ENCODE measurements at regions not wholly inside any gene's neighbourhood (a gene's known extent, or its start where the extent isn't known, plus 50 kb on each side); places are given as distances from the start of the nearest gene placed in this dataset.
A peak's percentile ranks its signal among the peaks of the same experiment; 100 is the strongest.

DNA sequence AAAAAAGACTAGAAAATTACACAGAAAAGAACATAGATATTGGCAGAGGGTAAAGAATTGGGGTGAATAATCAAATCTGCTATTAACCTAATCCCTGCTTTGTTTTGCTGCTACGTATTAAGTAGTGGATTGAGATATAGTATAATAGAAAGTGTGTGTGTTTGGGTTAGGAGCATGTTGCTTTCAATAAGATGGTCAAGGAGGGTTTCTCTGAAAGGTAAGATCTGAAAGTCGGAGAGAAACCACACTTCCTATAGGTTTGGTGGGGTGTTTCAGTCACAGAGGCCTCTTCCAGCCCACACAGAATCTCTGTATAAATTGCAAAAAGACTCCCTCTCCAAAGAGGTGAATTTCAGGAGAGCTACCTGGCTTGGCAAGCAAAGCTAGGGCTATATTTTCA is 345.7 kb upstream of the SATB1 start:
- no peak for DNase-seq

DNA sequence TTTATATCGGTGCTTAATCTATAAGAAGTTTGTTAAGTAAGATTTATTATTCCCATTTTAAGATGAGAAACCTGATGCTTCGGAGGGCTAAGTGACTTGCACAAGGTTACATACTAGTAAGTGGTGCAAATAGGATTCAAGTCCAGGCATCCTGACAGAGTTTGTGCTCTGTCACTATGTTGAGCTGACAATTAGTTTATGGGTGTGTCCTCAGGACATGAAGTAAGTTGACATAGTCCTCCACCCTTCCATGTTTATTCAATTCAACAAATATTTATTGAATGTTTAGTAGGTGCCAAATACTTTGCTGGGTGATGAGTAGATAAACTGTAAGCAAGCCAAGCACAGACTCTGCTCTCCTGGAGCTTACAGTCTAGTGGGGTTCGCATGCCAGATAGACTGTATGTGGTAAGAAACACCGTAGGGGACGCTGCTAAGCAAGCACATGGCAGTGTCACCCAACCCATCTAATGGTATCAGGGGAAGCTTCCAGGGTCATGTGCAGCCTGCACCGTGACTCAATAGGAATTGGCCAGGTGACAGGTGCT is 342.7 kb upstream of the SATB1 start:
- no peak for DNase-seq

DNA sequence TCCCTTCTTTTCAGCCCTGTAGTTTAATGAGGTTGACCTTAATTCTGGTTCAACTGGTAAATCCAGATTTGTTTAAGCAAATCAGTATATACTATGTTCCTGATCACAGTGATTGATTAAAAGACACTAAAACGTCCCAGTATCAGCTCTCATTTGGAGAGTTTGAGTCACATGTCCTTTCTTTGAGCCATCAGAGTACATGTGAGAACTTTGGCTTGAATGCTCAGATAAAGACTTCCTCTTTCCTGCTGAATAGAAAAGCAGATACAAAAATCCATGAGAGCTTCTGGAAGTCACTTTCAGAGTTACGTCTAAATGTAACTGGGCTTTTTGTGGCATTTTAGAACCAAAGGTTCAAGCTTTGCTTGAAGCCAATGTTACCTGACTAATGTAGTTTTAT is 341.8 kb upstream of the SATB1 start:
- peak; percentile 47 to 50 for DNase-seq

DNA sequence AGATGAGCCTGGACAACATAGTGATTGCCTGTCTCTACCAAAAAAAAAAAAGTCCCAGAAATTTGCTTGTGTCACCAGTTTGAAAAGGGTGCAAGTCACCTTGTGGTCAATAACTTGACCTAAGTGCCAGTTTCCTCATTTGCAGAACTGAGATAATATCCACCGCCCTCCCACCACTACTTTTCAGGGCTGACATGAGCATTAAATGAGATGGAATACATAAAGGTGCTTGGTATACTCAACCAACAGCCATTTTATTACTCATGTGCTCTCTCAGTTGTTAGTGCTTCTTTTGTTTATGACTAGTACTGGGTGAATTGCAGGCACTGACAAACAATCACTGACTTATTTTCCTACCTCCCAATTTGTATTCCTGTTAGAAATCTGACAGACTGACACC is 340.5 kb upstream of the SATB1 start:
- DNase-seq = no peak

DNA sequence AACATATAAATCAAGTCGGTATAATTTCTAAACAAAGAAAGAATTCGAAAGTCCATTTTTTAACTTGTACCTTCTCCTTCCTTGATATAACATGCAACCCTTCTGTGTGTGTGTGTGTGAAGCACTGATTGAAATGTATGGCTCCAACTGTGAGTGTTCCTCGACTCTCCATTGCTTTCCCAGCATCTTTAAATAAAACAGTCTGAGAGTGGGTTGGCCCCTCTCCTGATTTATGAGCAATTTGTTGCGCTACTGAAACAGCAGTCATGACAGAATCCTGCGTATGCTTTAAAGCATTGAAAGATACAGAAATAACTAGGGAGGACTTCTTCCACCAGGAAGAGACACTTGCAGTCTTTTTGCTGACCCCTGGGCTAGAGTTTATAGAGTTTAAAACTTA is 340.0 kb upstream of the SATB1 start:
- no peak for DNase-seq

DNA sequence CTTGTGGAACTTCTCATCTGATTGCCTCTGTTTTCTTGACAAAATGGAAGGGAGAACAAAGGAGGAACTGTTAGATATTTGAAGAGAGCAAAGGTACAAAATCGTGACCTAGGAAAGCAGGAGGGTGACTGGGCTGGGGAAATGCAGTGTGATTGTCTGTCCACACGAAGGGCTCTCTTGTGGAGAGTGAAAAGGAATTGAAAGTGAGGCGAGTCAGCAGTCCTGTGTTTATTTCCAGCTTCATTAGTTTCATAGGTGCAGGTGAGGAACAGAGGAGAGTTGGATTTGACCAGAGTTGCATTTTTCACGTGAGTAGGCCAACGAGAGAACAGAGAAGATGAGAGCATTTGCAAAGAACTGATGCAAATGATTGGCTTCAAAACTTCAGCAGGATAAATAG is 336.4 kb upstream of the SATB1 start:
- DNase-seq = no peak

DNA sequence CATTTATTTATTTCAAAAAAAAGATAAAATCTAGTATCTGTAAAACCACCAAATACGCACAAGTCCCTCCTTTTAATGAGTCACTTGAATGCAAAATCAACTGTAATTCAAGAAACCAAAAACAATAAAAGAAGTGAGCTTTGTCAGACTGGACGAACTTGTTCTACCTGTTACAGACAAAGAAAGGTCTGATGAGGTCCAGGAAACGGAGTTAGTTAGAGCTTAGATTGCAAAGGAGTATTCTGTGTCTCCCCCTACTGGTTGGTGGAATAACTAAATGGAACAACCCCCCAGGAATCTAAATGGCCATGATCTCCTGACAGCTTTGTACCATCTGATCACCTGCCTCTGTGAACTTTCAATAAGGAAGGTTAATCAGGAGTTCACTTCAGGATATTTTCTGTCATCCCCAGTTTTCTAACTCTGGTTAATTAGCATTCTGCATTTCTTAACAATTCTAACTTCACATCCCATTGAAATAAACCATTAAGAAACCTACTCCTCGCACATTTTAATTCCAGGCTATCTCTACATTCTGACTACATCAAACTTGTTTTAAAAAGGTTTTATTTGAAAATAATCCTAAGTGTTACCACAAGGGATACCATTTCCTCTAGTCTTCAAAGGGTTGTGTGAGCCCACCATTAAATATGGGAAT is 333.0 kb upstream of the SATB1 start:
- peak; percentile 85 to 93 for DNase-seq

DNA sequence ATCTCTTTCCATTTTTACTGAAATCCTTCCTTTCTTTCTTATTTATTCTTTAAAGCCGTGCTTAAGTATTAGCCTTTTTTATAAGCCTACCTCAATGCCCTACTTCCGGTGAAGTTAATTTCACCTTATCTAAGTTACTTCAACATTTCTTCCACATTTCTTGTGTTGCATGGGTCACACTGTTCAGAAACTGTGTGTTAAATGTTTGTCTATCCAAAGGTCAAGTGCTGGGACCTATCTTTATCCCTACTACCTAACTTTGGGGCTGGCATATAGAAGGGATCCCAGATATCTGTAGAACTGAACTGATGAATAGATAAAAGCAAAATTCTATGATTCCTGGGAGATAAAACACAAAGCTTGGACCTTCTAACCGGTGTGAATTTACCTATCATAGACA is 332.3 kb upstream of the SATB1 start:
- no peak for DNase-seq

DNA sequence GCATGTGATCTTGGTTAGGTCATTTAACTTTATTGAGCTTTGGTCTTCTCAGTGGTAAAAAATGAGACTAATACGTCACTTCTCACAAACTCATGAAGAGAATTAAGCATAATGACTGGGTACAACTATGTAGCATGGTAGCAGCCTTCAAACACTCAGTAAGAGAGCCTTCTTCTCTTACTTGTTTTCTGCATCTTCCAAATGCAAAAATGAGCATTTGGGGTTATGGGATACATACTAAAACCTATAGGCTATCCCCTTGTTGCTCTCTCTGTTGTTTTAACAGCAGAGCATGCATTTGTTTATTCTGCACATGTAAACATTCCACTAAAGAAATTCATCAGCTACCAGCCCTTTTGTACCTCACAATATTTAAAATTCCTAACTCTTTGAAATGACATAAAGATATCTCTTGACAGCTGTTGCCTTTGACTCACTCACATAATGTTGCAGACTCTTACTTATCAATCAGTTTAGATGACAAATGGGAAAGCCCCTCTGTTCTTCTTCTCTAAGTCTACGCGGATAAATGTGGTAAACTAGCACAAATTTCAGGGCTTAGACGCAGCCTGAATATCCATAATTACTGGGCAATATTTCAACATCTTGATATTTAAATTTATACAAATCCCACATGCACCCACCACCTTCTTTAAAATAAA is 327.3 kb upstream of the SATB1 start:
- no peak for DNase-seq

DNA sequence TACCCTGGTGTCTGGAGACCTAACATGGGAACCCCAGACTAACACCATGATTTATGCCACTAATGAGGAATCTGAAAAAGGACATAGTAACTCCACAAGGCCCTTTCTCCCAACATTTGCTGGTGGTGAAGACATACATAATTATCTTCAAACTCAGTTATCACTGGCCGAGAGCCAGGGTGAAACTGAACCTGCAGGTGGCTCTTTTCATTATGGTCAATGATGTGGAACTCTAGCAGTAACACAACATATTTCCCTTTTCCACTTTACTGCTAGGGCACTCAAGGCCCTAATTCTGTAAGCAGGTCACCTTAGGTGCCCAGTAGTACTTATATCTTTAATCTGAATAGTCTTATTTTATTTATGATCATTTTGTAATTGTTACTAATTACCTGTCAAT is 326.4 kb upstream of the SATB1 start:
- DNase-seq = no peak

DNA sequence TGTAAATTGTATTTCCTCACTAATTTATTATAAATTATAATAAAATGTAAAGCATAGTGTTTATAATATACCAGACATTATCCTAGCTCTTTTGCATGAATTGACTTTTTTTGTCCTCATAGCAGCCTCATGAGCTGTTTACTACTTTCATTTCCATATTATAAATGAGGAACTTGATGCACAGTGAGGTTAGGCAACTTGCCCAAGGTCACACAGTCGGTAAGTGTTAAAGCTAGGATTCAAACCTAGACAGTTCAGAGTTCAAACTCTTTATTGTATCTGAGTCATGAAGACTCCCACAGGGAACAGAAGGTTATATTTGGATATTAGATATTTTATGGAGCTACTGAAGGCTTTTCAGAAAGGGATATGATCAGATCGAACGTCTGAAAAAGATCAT is 322.2 kb upstream of the SATB1 start:
- peak; percentile 5 to 21 for DNase-seq

DNA sequence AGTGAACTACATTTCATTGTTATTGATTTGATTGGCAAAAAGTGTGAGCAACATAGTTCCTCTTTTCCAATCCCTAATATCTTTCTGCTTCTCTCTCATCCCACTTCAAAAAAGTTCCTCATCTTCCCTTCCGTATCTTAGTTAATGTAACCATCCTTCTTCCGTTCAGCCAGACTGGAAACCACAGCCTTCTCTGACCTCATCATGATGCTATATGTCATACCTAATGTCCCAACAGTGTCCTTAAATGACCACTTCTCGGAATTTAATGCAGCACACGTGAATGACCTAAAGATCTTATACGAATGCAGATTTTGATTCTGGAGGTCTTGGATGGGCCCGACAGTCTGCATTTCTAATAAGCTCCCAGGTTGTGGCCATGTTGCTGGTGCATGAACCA is 320.3 kb upstream of the SATB1 start:
- DNase-seq = peak; percentile 91 to 93

DNA sequence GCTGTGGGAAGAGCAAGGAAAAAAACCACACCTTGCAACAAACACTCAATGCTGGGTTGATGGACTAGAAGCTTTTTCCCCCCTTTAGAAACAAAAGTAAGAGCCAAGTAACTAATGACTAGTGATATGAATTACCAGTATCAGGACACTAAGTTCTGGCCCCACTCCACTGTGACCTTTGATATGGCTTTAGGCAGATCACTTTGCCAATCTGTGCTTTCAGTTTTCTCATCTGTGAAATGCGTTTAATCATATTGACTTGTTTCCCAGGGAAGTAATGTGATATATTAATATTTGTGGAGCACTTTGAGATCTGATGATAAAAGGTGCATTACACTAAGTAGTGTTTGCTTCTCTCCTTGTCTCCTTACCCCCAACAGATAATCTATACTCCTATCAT is 319.3 kb upstream of the SATB1 start:
- no peak for DNase-seq

DNA sequence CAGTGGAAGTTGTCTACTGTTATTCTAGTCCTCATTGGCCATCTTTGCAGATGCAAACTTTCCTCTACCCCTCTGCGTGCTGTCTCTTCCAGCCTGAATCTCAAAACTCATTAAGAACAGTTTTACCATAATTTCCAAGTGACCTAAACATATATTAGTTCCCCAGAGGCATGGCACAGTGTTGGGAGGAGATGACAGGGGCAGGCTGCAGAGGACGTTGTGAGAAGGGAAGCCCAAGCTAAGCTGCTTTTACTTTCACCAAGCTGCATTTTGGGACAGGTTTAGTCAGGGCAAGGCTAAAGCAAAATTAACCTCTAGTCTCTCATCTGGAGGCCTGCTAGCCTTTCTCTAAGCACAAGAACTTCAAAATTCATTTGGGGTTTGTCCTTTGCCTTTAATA is 318.6 kb upstream of the SATB1 start:
- no peak for DNase-seq

DNA sequence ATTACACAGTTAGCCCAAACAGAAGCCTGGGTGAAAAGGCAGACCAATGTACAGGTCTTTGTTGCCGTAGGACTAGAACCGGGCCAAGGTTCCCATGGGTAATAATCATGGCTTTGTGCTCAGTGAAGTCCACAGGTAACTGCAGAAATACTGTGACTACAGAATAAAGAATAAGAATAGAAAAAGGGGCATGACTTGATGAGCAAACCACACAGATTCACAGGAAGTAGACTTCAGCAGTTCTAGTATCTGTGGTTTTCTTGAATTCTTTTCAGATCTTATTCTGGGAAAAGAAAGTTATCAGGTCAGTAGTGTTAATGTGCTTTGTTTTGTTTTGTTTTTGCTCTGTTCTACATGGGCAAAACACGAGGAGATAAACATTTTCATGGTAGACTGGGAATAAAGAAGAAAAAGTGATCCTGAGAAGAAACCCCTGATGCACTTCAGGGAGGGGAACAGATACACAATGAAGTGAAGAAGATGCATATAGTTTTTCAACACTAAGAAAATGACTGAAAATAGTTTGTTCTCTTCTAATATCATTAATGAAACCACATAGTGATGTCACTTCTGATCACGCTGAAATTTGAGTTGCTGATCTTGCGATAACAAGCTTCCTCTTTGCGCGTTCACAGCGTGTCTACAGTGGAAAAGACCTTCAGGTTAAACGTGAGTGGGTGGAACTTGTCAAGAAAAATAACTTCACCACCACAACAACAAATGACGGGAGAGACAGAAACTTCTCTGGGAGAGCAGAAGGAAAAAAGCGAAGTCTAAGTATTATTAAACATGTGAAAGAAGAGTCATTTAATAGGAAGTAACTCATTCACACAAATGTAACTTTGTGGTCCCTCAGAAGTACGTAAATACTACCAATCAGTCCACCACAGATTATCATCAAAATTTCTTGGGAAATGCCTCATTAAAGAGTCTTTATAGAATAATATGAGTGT is 315.8 kb upstream of the SATB1 start:
- peak; percentile 61 to 78 for DNase-seq

DNA sequence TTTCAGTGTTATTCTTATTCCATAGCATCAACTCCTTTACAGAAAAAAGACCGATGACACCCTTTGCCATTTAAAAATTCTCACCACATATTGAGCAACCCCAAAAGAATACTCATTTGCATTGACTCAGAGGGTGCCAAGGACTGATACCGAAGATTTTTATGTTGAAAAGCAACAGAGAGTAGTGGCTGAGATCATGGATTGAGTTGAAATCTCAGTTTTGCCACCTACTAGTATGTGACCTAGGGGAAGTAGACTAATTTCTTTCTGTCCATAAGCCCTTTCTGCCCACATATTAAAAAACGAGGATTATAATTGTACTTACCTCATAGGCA is 313.9 kb upstream of the SATB1 start:
- DNase-seq = no peak

DNA sequence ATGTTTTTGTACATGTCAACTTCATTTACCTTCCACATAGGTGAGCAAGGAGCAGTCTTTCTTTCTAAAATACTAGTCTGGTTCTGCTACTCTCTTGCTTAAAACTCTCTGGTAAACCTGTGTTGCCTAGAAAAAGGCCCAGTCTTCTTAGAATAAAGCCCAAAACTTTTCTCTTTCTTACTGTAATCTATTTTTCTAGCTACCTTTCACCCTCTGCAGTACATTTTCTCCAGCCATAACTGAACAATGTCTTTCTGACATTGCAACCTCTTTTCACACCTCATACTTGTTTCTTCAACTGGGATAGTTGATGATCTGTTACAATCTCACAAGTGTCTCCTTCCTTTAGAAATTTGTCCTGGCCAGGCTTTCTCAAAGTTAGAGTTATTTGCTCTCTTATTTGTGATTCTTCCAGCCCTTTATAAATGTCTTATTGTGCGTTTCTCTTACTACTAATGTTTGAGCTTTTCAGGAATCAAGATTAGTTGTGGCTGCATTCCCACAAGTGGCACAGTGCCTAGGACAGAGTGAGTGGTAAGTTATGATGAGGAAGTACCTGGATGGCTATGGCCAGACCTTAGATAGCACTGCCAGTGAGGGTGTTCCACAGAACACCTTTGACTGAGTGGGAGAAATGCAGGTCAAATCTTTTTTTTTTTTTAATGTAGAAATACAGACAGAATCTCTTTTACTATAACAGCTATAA is 313.4 kb upstream of the SATB1 start:
- DNase-seq = no peak

DNA sequence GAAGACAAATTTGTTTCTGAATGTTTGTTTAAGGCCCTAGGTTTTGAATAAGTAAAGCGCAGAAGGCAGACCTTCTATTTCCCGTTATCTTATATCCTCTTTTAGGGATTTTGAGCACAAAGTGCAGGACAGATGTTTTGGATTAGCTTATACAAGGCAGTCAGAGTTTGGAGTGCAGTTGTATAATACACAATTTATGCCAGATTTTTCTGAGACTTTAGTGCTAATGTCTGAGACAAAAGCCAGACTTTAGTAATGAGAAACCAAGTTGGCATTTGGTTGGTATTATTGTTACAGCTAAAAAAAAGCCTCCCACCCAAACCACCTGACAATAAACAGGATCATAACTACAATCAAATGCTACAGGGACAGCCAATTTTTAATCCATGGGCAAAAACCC is 309.9 kb upstream of the SATB1 start:
- no peak for DNase-seq

DNA sequence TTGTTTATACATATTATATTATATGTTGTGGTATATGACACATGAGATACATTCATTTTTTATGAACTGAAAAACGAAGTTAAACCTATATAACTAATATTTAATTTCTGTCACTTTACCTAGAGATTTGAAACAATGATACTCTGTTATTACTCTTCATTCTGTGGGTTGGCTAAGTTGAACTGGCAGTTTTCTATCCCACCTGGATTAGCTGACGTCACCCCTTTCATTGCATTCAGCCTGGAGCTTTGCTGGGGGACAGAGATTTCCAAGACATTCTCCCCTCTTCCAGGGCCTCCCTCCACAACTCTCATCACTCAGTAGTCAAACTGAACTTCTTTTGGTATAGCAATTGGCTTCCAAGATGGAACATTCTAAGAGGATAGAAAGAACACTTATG is 309.2 kb upstream of the SATB1 start:
- no peak for DNase-seq

DNA sequence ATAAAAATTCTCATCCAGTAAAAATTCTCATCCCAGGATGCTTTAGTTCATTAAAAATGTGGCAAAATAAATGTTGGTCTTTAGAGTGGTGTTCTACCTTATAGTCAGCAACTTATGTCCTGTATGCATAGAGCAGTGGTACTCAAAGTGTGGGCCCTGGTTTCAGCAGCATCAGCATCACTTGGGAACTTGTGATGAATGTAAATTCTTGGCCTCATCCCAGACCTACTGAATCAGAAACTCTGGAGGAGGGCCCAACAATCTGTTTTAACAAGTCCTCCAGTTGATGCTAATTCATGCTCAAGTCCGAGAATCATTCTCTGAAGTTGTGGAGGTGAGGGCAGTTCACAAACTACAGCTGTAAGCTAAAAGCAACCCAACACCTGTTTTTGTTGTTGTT is 307.3 kb upstream of the SATB1 start:
- DNase-seq = no peak

DNA sequence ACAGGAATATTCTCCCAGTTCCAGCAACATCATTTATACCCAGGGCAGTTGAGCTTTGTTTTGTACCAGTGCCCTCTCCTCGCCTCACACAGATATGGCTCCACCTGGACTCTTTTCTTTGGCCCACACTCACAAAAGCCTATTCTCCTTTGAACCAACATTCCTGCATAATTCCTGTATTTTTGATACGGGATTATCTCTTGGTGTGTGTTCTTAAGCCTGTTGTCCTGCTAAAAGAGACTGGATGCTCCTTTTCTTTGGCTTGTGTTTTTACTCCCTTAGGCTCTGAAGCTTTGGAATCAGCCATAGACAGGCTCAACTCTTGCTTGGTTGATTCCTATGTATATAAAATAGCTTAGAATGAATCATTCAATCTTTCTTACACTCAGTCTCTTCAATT is 305.4 kb upstream of the SATB1 start:
- DNase-seq = no peak

DNA sequence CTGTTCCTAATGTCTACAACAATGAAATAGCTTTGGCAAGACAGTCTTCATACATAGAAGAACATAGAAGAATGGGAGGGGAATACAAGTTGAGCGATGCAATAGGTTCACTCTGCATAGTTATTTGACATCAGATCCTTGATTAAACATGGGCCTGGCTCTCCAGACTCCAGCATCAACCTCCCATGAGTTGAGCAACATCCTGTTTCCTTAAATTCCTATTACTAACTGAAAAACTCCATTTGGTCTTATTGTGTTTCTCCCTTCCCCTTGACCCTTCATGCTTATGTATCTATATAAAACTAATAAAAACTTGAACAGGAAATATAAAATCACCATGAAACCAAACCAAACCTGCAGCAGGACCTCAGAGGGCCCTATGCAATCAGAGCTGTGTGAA is 304.5 kb upstream of the SATB1 start:
- DNase-seq = peak in 1 of 2 experiments; percentile 5

Data from Kasumi-1 (cell line).